ENCODE measurements at regions not wholly inside any gene's neighbourhood (a gene's known extent, or its start where the extent isn't known, plus 50 kb on each side); places are given as distances from the start of the nearest gene placed in this dataset.

DNA sequence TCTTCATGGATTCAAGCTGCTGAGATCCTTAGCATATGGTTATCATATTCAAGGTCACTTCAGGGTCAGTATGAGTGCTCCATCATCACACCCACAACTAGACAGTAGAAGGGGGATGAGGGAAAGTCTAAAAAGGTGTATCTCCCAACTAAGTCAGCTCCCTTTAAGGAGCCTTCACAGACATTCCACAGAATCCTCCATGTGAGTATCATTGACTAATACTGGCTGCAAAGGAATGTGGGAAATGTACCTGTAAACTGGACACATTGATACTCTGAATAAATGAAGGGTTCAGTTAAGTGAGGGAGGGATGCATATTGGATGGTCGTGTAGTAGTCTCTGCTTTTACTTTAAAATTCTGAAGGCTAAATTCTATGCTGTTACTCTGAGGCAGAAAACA lies 330.7 kb downstream of the LRRC70 start:
- Mint-ChIP-seq H3K36me3 (ENCODE audit: insufficient read depth, unreplicated experiment) (no peaks in the 10 kb centered on the region), H3K9me3 (ENCODE audit: low read depth, unreplicated experiment) (no peaks in the 10 kb centered on the region), H3K27me3 (ENCODE audit: unreplicated experiment) (no peaks in the 10 kb centered on the region), H3K27ac (ENCODE audit: unreplicated experiment) (no peak overlapping the region), H3K4me3 (ENCODE audit: low read depth, unreplicated experiment) (no peak overlapping the region), H3K4me1 (ENCODE audit: low read depth, unreplicated experiment) (no peaks in the 10 kb centered on the region)
- intact Hi-C loops (cut with micrococcal nuclease; ENCODE audit: unreplicated experiment) = no loop called here
- DNase-seq = no peak
- TF ChIP-seq, protein P1, sequence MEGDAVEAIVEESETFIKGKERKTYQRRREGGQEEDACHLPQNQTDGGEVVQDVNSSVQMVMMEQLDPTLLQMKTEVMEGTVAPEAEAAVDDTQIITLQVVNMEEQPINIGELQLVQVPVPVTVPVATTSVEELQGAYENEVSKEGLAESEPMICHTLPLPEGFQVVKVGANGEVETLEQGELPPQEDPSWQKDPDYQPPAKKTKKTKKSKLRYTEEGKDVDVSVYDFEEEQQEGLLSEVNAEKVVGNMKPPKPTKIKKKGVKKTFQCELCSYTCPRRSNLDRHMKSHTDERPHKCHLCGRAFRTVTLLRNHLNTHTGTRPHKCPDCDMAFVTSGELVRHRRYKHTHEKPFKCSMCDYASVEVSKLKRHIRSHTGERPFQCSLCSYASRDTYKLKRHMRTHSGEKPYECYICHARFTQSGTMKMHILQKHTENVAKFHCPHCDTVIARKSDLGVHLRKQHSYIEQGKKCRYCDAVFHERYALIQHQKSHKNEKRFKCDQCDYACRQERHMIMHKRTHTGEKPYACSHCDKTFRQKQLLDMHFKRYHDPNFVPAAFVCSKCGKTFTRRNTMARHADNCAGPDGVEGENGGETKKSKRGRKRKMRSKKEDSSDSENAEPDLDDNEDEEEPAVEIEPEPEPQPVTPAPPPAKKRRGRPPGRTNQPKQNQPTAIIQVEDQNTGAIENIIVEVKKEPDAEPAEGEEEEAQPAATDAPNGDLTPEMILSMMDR (IDR thresholded peaks at IDR 0.05; ENCODE audit: unreplicated experiment) = no peak
- BruUV-seq (replicated peaks) = no TSS peak
- CTCF ChIA-PET = no interaction called here

- TF ChIP-seq, protein P1 (IDR thresholded peaks at IDR 0.05; ENCODE audit: unreplicated experiment) = no peak
- Mint-ChIP-seq H3K9me3 (ENCODE audit: low read depth, unreplicated experiment) (no peaks in the 10 kb centered on the region), H3K27me3 (ENCODE audit: unreplicated experiment) (no peaks in the 10 kb centered on the region), H3K4me3 (ENCODE audit: low read depth, unreplicated experiment) (no peak overlapping the region), H3K4me1 (ENCODE audit: low read depth, unreplicated experiment) (no peaks in the 10 kb centered on the region), H3K36me3 (ENCODE audit: insufficient read depth, unreplicated experiment) (no peaks in the 10 kb centered on the region), H3K27ac (ENCODE audit: unreplicated experiment) (no peak overlapping the region)
- intact Hi-C loops (cut with micrococcal nuclease; ENCODE audit: unreplicated experiment) = no loop called here
- no TSS peak for BruUV-seq (replicated peaks)
- CTCF ChIA-PET = no interaction called here
- no peak for DNase-seq
These were observed 323.5 kb downstream of the LRRC70 start for GRCh38 chr5:62902126-62902525.

DNA sequence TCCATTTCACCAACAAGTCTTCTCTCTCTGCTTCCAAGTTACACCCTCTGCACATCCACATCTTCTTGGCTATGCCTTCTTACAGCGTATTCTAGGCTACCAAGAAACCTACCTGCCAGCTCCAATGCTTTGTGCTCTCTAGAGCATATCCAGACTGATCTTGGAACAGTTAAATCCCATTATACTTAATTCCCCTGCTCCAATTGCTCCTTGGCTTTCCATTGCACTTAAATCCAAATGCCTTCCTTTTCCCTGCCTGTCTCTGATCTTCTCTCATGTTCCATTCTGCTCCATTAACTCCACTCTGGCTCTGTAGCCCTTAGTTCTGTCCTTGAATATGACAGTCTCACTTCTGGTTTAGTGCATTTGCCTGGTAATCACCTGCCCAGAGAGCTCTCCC lies 322.4 kb downstream of the LRRC70 start:
- no peak for DNase-seq
- no peaks in the 10 kb centered on the region for H3K36me3 Mint-ChIP-seq (ENCODE audit: insufficient read depth, unreplicated experiment)
- TF ChIP-seq, protein P1 (IDR thresholded peaks at IDR 0.05; ENCODE audit: unreplicated experiment) = no peak
- H3K27ac Mint-ChIP-seq (ENCODE audit: unreplicated experiment) = no peak overlapping the region
- no peak overlapping the region for H3K4me3 Mint-ChIP-seq (ENCODE audit: low read depth, unreplicated experiment)
- no peaks in the 10 kb centered on the region for H3K4me1 Mint-ChIP-seq (ENCODE audit: low read depth, unreplicated experiment)
- intact Hi-C loops (cut with micrococcal nuclease; ENCODE audit: unreplicated experiment) = no loop called here
- H3K9me3 Mint-ChIP-seq (ENCODE audit: low read depth, unreplicated experiment) = no peaks in the 10 kb centered on the region
- BruUV-seq (replicated peaks) = no TSS peak
- CTCF ChIA-PET = no interaction called here
- H3K27me3 Mint-ChIP-seq (ENCODE audit: unreplicated experiment) = no peaks in the 10 kb centered on the region

DNA sequence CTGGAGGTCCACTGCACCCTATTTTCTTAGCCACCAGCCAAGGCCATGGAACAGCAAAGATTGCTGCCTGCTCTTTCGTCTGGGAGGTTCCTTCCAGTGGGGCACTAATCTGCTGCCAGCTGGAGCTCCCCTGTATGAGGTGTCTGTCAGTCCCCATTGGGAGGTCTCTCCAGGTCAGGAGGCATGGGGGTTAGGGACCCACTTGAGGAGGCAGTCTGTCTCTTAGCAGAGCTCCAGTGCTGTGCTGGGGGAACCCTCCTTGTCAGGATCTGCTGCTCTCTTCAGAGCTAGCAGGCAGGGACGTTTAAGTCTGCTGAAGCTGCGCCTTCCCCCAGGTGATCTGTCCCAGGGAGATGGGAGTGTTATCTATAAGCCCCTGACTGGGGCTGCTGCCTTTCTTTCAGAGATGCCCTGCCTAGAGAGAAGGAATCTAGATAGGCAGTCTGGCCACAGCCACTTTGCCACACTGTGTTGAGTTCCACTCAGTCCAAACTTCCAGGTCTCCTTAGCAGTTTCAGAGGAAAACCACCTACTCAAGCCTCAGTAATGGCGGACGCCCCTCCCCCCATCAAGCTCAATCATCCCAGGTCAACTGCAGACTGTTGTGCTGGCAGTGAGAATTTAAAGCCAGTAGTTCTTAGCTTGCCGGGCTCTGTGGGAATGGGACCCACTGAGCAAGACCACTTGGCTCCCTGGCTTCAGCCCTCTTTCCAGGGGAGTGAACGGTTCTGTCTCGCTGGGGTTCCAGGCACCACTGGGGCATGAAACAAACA lies 317.7 kb downstream of the LRRC70 start:
- no peak for DNase-seq
- CTCF ChIA-PET = no interaction called here
- BruUV-seq (replicated peaks) = no TSS peak
- Mint-ChIP-seq H3K27ac (ENCODE audit: unreplicated experiment) (no peak overlapping the region), H3K27me3 (ENCODE audit: unreplicated experiment) (no peaks in the 10 kb centered on the region), H3K4me1 (ENCODE audit: low read depth, unreplicated experiment) (no peaks in the 10 kb centered on the region), H3K36me3 (ENCODE audit: insufficient read depth, unreplicated experiment) (no peaks in the 10 kb centered on the region), H3K9me3 (ENCODE audit: low read depth, unreplicated experiment) (peaks cover 2% of the 10 kb centered on the region), H3K4me3 (ENCODE audit: low read depth, unreplicated experiment) (no peak overlapping the region)
- TF ChIP-seq, protein P1 (IDR thresholded peaks at IDR 0.05; ENCODE audit: unreplicated experiment) = no peak
- intact Hi-C loops (cut with micrococcal nuclease; ENCODE audit: unreplicated experiment) = no loop called here

Data from Calu3 (cell line).